ENCODE measurements at regions not wholly inside any gene's neighbourhood (a gene's known extent, or its start where the extent isn't known, plus 50 kb on each side); places are given as distances from the start of the nearest gene placed in this dataset.

- Mint-ChIP-seq H3K27me3 (peaks cover 3% of the 10 kb centered on the region), H3K4me3 (no peak overlapping the region), H3K27ac (peak overlapping the region; percentile 87), H3K9me3 (no peaks in the 10 kb centered on the region), H3K4me1 (ENCODE audit: low read depth) (peaks cover 15% of the 10 kb centered on the region), H3K36me3 (ENCODE audit: low read depth) (no peaks in the 10 kb centered on the region)
- CTCF ChIA-PET, result no interaction called here
- TF ChIP-seq CTCF (IDR thresholded peaks at IDR 0.05), result no peak
- ATAC-seq, result peak; percentile 39
- DNase-seq, result no peak
- intact Hi-C loops (cut with micrococcal nuclease), result no loop called here
- POLR2A ChIA-PET, result no interaction called here
Observed at GRCh38 chrX:121160987-121161386, 113.6 kb downstream of the GLUD2 start.

- no peaks in the 10 kb centered on the region for H3K9me3 Mint-ChIP-seq
- intact Hi-C loops (cut with micrococcal nuclease), result no loop called here
- H3K36me3 Mint-ChIP-seq (ENCODE audit: low read depth), result no peaks in the 10 kb centered on the region
- peak; percentile 47 for ATAC-seq
- peak overlapping the region; percentile 87 for H3K27ac Mint-ChIP-seq
- peaks cover 15% of the 10 kb centered on the region for H3K4me1 Mint-ChIP-seq (ENCODE audit: low read depth)
- DNase-seq, result peak; percentile 8
- peaks cover 3% of the 10 kb centered on the region for H3K27me3 Mint-ChIP-seq
- POLR2A ChIA-PET, result no interaction called here
- no peak for TF ChIP-seq CTCF (IDR thresholded peaks at IDR 0.05)
- no peak overlapping the region for H3K4me3 Mint-ChIP-seq
- CTCF ChIA-PET, result no interaction called here
Observed at GRCh38 chrX:121161501-121161933, 114.1 kb downstream of the GLUD2 start.

- intact Hi-C loops (cut with micrococcal nuclease), result no loop called here
- ATAC-seq (no peak), DNase-seq (no peak)
- H3K36me3 Mint-ChIP-seq (ENCODE audit: low read depth), result no peaks in the 10 kb centered on the region
- peaks cover 15% of the 10 kb centered on the region for H3K4me1 Mint-ChIP-seq (ENCODE audit: low read depth)
- CTCF ChIA-PET, result no interaction called here
- no peak overlapping the region for H3K4me3 Mint-ChIP-seq
- POLR2A ChIA-PET, result no interaction called here
- H3K27ac Mint-ChIP-seq, result no peak overlapping the region
- no peak for TF ChIP-seq CTCF (IDR thresholded peaks at IDR 0.05)
- peaks cover 3% of the 10 kb centered on the region for H3K27me3 Mint-ChIP-seq
- no peaks in the 10 kb centered on the region for H3K9me3 Mint-ChIP-seq
Observed at GRCh38 chrX:121163443-121163842, 116.0 kb downstream of the GLUD2 start.

GRCh38 chrX:121165930-121166359 is 118.5 kb downstream of the GLUD2 start:
- ATAC-seq (no peak), DNase-seq (no peak)
- CTCF ChIA-PET, result no interaction called here
- TF ChIP-seq CTCF (IDR thresholded peaks at IDR 0.05), result no peak
- no peaks in the 10 kb centered on the region for H3K36me3 Mint-ChIP-seq (ENCODE audit: low read depth)
- H3K27ac Mint-ChIP-seq, result no peak overlapping the region
- intact Hi-C loops (cut with micrococcal nuclease), result no loop called here
- H3K4me3 Mint-ChIP-seq, result no peak overlapping the region
- peaks cover 11% of the 10 kb centered on the region for H3K4me1 Mint-ChIP-seq (ENCODE audit: low read depth)
- no peaks in the 10 kb centered on the region for H3K9me3 Mint-ChIP-seq
- no peaks in the 10 kb centered on the region for H3K27me3 Mint-ChIP-seq
- POLR2A ChIA-PET, result no interaction called here

- ATAC-seq (no peak), DNase-seq (no peak)
- Mint-ChIP-seq H3K4me1 (ENCODE audit: low read depth) (no peaks in the 10 kb centered on the region), H3K27ac (no peak overlapping the region), H3K27me3 (no peaks in the 10 kb centered on the region), H3K9me3 (no peaks in the 10 kb centered on the region), H3K36me3 (ENCODE audit: low read depth) (no peaks in the 10 kb centered on the region), H3K4me3 (no peak overlapping the region)
- intact Hi-C loops (cut with micrococcal nuclease), result no loop called here
- ChIA-PET POLR2A (no interaction called here), CTCF (no interaction called here)
- TF ChIP-seq CTCF (IDR thresholded peaks at IDR 0.05), result no peak
Observed at GRCh38 chrX:121169099-121170035, 122.0 kb downstream of the GLUD2 start.

Measured in activated CD8-positive, alpha-beta T cell treated with anti-CD3 and anti-CD28 coated beads for 36 hours (primary cell).